Germinal center (tissue), 1 donor: ENCODE measurements at regions not wholly inside any gene's neighbourhood (a gene's known extent, or its start where the extent isn't known, plus 50 kb on each side); places are given as distances from the start of the nearest gene placed in this dataset.
"Not testable (repeated sequence)": the region's sequence is repeated elsewhere in the genome, so short reads cannot be mapped to it uniquely, and the experiment has no call there.

ENCODE experiments used
- DNase-seq: peaks from one replicate; pipeline ENCODE4 v3.0.0; 2012; ENCODE audit warnings: mixed read lengths, low spot score

DNA sequence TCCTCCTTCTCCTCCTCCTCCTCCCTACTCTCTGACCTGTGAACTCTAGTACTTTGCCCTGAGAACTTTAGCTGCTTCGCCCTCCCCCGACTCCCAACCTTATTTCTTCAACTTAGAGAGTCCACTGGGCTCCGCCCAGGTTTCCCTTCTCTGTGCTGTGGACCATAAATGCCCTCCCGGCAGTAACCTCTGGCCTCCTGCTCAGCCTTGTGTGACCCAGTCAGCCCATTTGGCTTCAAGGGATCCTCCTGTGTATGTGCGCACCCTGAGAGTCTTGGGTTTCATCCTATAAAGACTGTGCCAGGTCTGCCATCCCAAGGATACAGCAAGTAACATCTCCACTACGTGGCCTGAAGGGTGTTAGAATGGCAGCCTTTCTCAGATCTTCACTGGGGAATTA is 275.6 kb upstream of the C16orf82 start:
- DNase-seq = no peak

- DNase-seq = peak; percentile 60
Measured at GRCh38 chr16:26795184-26795583, 271.5 kb upstream of the C16orf82 start.

- DNase-seq = no peak
Measured at GRCh38 chr16:26801628-26802027, 265.1 kb upstream of the C16orf82 start.

- DNase-seq = no peak
Measured at GRCh38 chr16:26802440-26802839, 264.3 kb upstream of the C16orf82 start.

- no peak for DNase-seq
Measured at GRCh38 chr16:26802965-26803364, 263.8 kb upstream of the C16orf82 start.

DNA sequence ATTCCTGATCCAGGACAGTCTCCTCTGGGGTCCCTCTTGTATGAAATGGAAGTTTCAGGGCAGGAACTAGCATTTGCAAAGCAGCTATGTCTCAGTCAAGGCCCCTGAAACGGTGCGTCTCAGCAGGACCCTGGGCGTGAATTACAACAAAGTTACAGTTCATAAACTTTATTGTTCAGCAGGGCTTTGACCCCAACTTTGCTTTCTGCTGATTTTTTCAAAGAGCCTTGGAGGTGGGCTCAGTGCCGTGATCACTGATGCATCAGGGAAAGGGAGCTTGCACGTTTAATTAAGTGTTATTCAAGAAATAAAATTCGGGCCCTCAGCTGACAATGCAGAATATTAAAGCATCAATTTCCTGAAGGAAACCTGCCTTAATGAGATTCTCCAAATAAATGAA is 260.1 kb upstream of the C16orf82 start:
- no peak for DNase-seq

DNA sequence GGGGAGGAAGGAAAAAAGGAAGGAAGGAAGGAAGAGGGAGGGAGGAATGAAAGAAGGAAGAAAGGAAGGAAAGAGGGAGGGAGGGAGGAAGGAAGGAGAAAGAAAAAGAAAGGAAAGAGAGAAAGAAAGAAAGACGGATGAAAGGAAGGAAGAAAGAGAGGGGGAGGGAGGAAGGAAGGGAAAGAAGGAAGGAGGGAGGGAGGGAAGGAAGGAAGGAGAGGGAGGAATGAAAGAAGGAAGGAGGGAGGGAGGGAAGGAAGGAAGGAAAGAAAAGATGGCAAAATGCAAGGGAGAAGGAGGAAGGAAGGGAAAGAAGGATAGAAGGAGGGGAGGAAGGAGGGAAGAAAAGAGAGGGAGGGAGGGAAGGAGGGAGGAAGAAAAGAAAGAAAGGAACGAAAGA is 257.3 kb upstream of the C16orf82 start:
- no peak for DNase-seq

DNA sequence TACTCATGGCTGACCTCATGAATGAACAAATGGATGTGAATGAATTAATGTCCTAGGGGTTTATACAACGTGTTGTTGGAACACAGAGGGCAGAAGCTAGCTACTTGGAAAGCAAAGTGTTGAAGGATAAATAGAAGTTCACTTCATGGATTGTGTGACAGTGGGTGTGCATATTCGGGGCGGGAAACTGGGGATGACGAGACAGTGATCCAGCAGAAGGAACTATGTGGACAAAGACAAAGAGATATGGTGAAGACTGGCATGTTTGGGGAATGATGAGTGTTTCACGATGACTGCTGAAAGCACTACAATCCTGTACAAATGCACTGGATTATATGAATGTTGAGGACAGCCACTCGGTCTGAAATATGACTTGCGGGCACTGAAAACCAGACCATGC is 250.5 kb upstream of the C16orf82 start:
- no peak for DNase-seq

DNA sequence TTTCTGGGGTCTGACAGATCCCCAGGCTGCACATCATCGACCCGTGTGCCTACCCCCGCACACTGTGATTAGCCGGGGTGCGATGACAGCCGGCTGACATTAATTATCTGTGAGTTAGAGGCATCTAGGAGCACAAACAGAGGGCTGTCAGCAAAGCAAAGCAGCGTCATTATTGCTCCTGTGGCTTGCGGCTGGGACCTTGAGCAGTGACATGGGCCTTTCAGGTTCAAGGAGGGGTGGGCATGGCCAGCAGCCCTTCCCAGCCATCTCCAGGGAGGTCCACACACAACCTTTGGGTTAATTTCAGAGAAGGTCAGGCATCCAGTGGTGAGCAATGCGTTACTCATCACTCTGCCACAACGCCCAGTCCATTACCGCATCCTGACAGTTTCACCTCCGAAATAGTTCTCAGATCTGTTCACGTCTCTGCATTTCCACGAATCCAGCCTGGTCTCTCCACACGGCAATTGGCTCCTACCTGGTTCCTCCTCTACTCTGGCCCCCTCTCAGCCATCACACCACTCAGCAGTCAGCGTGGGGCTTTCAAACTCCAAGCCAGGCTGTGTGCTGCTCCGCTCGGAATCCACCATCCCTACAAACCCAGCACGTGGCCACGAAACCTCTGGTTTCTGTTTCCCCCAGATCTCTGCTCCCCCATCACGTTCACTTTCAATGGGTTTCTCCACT is 249.7 kb upstream of the C16orf82 start:
- DNase-seq = no peak

DNA sequence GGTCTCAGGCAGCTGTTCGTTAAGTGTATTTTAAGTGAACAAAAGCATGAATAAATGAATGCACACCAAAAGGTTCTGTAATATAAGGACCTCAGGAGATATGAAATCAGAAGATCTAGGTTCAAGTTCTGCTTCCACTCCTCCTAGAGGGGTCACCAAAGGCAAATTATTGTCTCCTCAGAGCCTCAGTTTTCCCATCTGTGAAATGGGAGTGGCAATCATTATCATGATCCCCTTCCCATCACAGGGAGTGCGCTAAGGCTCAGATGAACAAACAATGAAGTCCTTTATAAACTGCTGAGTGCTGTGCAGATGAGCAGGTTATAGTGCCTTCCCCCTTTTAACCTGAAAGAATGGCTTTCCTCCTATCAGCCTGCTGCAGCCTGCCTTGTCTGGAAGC is 248.3 kb upstream of the C16orf82 start:
- no peak for DNase-seq

DNA sequence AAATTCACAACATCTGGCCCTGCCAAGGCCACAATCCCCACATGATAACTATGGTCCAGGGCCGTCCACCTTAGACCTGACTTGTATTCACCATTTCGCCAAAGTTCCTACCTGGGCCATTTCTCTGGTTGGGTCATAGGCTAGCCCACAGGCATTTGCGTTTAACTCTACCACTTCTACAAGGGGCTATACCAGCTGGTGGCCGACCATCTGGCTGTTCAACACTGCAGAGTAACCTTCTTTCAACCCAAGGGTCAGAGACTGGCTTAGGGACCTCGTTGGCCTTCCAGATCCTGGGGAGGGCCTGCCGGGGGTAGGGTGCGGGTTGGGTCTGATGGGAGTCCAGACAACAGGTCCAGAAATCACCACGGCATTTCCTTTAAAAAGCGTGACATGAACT is 242.3 kb upstream of the C16orf82 start:
- DNase-seq = no peak

DNA sequence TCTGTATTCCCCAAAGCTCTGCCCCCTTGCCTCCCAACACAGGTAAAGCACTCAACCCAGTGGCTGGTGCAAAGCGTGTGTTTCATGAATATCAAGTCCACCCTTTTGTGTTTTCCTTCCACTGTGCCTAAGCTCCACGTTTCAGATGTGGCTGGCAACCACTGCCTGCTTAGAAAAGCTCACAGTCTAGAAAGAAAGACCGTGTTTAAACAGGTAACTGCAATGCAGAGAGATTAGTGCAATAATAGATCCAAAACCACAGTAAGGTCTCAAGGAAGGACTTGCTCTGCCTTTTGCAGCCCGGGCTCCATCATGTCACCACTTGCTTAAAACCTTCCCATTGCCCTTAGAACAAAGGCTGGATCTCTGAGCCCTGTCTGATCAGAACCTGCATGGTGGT is 240.2 kb upstream of the C16orf82 start:
- no peak for DNase-seq

DNA sequence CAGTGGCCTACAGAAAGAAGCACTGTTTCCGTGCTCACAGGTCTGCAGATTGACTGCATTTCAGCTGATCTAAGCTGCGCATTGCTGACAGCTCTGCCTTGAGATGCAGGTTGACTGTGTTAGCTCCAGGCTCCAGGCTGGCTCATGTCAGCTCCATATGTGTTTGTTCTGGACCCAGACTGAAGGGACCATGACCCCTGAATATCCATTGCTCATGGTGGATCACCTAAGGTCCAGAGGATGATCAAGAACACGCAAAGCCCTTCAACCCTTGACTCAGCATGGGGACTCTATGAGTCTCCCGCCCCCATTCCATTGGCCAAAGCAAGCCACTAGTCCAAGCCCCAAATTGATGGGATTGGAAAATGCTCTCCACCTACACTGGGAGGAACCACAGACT is 239.3 kb upstream of the C16orf82 start:
- DNase-seq = no peak

DNA sequence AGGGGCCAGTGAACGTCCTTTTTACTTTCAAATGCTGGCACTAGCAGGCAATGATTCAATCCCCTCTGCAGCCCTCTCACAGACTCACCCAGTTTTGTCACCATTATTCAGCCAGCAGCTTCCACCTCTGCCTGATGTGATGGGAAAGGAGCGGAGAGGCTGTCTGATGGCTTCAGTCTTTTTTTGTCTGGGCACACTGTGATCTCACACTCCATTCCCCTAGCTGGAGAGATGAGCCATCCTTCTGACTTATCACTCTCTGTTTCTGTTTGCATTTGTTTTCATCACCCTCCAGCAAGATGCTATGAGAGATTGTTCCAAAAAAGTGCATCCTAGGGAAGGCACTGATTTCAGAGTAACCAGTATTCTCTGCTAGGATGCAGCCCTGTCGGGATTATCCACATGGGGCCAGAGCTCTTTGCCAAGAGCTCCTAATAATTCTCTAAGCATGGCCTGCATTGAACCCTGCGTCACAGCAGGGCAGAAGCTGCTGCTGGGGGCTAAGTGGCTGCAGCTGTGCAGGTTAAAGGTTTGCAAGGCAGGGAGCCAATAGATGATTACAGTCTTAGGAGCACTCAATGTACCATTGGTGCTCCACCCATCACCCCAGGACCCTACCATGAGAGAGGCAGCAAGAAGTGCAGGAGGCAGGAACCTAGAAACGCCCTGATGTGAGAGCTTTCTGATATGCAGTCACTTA is 236.1 kb upstream of the C16orf82 start:
- DNase-seq = no peak

DNA sequence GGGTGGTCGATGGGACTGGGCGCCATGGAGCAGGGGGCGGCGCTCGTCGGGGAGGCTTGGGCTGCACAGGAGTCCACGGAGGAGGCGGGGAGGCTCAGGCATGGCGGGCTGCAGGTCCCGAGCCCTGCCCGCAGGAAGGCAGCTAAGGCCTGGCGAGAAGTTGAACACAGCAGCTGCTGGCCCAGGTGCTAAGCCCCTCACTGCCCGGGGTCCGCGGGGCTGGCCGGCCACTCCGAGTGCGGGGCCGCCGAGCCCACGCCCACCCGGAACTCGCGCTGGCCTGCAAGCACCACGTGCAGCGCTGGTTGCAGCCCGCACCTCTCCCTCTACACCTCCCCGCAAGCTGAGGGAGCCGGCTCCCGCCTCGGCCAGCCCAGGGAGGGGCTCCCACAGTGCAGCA is 230.6 kb upstream of the C16orf82 start:
- not testable (repeated sequence) for DNase-seq

DNA sequence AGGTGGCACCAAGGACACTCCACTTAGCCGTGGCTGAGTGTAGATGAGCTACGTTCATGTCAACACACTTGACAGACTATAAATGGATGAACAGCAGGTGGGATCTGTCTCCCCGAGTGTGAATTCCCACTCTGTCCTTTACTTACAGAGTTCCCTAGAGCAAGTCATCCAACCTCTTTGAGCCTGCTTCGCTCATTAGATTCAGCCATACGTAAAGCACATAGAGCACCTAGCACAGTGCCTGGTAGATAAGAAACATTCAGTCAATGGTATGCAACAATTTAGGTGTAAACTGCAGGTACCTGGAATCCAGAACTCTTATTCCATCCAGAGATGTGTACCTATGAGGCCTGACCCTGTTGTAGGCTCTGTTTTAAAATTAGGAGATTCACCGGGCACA is 227.8 kb upstream of the C16orf82 start:
- no peak for DNase-seq

- no peak for DNase-seq
Measured at GRCh38 chr16:26840691-26841090, 226.0 kb upstream of the C16orf82 start.

GRCh38 chr16:26856271-26856670 is 210.5 kb upstream of the C16orf82 start:
- DNase-seq = no peak

- no peak for DNase-seq
Measured at GRCh38 chr16:26856791-26857190, 209.9 kb upstream of the C16orf82 start.

- no peak for DNase-seq
Measured at GRCh38 chr16:26857371-26857770, 209.4 kb upstream of the C16orf82 start.

- no peak for DNase-seq
Measured at GRCh38 chr16:26860506-26860905, 206.2 kb upstream of the C16orf82 start.

DNA sequence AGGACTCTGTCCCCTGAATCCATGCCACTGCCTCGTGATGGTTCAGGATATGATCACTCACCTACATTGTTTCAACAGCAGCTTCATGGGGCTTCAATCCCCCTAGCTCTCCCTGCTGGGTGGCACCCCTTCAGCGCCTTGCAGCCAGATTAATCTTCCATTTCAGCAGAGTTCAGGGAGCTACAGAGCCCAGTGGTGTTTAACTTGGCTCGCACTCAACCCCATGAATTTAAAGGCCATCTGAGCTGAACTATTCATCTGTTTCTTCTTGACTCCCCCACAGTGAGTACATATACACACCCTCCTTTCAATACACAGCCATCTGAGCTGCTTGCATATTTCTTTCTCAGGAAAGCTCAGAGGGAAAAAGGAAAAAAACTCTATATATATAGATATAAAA is 202.8 kb upstream of the C16orf82 start:
- DNase-seq = no peak

GRCh38 chr16:26874318-26874717 is 192.4 kb upstream of the C16orf82 start:
- not testable (repeated sequence) for DNase-seq

DNA sequence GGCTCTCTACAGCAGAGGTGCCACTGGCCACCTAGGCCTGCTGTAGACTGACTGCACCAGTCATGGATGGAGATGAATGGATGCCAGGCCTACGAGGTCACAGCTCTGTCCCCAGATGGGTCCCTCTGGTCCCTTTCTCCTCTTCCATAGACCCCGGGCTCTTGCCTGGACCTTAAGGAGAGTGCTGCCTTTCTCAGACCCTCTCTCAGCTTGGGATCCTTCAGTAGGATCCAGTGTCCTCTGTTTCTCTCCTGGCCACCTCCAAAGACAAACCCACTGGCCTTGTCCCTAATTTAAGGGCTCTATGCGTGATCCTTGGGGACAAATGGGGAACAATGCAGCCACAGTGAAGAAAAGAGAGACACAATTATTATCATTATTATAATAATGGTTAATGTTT is 189.3 kb upstream of the C16orf82 start:
- no peak for DNase-seq
